ENCODE measurements at regions not wholly inside any gene's neighbourhood (a gene's known extent, or its start where the extent isn't known, plus 50 kb on each side); places are given as distances from the start of the nearest gene placed in this dataset.

- no peak for DNase-seq (ENCODE audit: low read depth)
- no peak overlapping the region for H3K4me3 ChIP-seq (ENCODE audit: low read depth, low read length)
- TF ChIP-seq, protein P1, sequence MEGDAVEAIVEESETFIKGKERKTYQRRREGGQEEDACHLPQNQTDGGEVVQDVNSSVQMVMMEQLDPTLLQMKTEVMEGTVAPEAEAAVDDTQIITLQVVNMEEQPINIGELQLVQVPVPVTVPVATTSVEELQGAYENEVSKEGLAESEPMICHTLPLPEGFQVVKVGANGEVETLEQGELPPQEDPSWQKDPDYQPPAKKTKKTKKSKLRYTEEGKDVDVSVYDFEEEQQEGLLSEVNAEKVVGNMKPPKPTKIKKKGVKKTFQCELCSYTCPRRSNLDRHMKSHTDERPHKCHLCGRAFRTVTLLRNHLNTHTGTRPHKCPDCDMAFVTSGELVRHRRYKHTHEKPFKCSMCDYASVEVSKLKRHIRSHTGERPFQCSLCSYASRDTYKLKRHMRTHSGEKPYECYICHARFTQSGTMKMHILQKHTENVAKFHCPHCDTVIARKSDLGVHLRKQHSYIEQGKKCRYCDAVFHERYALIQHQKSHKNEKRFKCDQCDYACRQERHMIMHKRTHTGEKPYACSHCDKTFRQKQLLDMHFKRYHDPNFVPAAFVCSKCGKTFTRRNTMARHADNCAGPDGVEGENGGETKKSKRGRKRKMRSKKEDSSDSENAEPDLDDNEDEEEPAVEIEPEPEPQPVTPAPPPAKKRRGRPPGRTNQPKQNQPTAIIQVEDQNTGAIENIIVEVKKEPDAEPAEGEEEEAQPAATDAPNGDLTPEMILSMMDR (IDR thresholded peaks at IDR 0.05; ENCODE audit: insufficient read depth, low read depth, low read length, missing control alignments), result no peak
Observed at GRCh38 chr1:63129184-63129583, 193.2 kb upstream of the FOXD3 start.

GRCh38 chr1:63129855-63130254 is 192.5 kb upstream of the FOXD3 start:
- no peak for DNase-seq (ENCODE audit: low read depth)

GRCh38 chr1:63134501-63135173 is 187.7 kb upstream of the FOXD3 start:
- TF ChIP-seq, protein P1 (IDR thresholded peaks at IDR 0.05; ENCODE audit: insufficient read depth, low read depth, low read length, missing control alignments), result no peak
- H3K4me3 ChIP-seq (ENCODE audit: low read depth, low read length), result no peak overlapping the region
- no peak for DNase-seq (ENCODE audit: low read depth)

More at GRCh38 chr1:63129855-63130254, 192.5 kb upstream of the FOXD3 start:
- TF ChIP-seq, protein P1 (IDR thresholded peaks at IDR 0.05; ENCODE audit: insufficient read depth, low read depth, low read length, missing control alignments), result no peak
- H3K4me3 ChIP-seq (ENCODE audit: low read depth, low read length), result no peak overlapping the region

- no peak for DNase-seq (ENCODE audit: low read depth)
- TF ChIP-seq, protein P1 (IDR thresholded peaks at IDR 0.05; ENCODE audit: insufficient read depth, low read depth, low read length, missing control alignments), result no peak
- no peak overlapping the region for H3K4me3 ChIP-seq (ENCODE audit: low read depth, low read length)
Observed at GRCh38 chr1:63135174-63135512, 187.2 kb upstream of the FOXD3 start.

DNA sequence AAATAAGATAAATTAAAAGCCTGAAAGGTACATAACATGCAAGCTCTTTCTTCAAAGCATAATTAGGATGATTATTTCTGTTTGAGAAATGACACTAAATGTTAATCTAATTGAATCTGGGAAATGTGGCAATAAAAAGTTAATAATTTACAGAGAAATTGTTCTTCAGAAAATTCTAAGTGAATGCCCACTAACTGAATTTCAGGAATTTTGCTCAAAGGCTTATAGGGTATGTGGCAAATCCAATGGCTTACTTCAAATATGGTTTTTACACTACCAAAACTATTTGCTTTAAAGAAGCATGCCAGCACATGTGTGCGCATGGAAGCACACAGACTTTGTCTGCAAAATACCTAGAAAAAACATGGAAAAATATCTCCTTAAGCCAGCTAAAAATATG is 186.6 kb upstream of the FOXD3 start:
- H3K4me3 ChIP-seq (ENCODE audit: low read depth, low read length), result no peak overlapping the region
- DNase-seq (ENCODE audit: low read depth), result no peak
- TF ChIP-seq, protein P1 (IDR thresholded peaks at IDR 0.05; ENCODE audit: insufficient read depth, low read depth, low read length, missing control alignments), result no peak

- H3K4me3 ChIP-seq (ENCODE audit: low read depth, low read length), result no peak overlapping the region
- TF ChIP-seq, protein P1 (IDR thresholded peaks at IDR 0.05; ENCODE audit: insufficient read depth, low read depth, low read length, missing control alignments), result no peak
- no peak for DNase-seq (ENCODE audit: low read depth)
Observed at GRCh38 chr1:63142001-63142400, 180.4 kb upstream of the FOXD3 start.

- no peak overlapping the region for H3K4me3 ChIP-seq (ENCODE audit: low read depth, low read length)
- TF ChIP-seq, protein P1 (IDR thresholded peaks at IDR 0.05; ENCODE audit: insufficient read depth, low read depth, low read length, missing control alignments), result no peak
- no peak for DNase-seq (ENCODE audit: low read depth)
Observed at GRCh38 chr1:63143482-63143881, 178.9 kb upstream of the FOXD3 start.

Measured in GM12865 (cell line).